ENCODE measurements at regions not wholly inside any gene's neighbourhood (a gene's known extent, or its start where the extent isn't known, plus 50 kb on each side); places are given as distances from the start of the nearest gene placed in this dataset.
A peak's percentile ranks its signal among the peaks of the same experiment; 100 is the strongest.
"Not testable (repeated sequence)": the region's sequence is repeated elsewhere in the genome, so short reads cannot be mapped to it uniquely, and the experiment has no call there.

- no peak for DNase-seq (ENCODE audit: low read depth, low spot score)
Observed at GRCh38 chr5:91963166-91963565, 580.0 kb upstream of the ARRDC3 start.

- peak; percentile 36 for DNase-seq (ENCODE audit: low read depth, low spot score)
Observed at GRCh38 chr5:91957666-91958065, 574.5 kb upstream of the ARRDC3 start.

DNA sequence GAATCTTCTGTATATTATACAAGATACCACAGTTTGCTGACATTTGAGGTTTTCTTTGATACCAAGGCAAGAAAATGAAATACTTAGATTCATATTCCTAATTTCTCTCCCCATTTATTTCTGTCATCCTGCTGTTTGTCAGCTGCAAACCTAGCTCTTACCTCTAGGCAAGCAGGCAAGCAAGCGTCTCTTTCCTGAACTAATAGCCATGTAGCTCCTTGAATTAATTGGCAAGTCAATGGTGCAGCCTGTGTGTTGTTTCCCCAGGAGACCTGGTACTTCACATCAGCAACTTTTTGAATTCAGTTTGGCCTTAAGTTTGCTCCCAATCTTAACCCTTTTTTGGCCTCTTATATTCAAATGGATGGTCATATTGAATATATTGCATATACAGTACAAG, 573.6 kb upstream of the ARRDC3 start:
- no peak for DNase-seq (ENCODE audit: low read depth, low spot score)

DNA sequence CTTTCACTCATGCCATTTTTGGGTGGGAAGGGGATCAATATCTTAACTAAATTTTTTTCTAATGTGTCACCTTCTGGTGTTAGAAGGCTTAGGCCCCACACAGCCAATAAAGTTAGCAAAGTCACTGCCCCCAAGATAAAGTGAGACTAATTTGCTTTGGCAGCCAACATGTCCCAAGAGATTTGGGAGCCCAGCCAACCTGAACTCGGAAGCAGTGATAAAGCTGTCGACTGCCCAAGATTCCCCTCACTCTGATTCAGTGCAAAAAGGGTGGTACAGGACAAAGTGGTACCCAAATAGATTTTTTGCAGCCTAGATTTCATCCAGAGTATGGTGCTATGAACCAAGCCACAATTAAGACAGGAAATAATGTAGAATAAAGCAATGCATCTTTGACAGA, 572.5 kb upstream of the ARRDC3 start:
- DNase-seq (ENCODE audit: low read depth, low spot score) = peak; percentile 58

- no peak for DNase-seq (ENCODE audit: low read depth, low spot score)
Observed at GRCh38 chr5:91954136-91954535, 571.0 kb upstream of the ARRDC3 start.

GRCh38 chr5:91950328-91950727, 567.2 kb upstream of the ARRDC3 start:
- DNase-seq (ENCODE audit: low read depth, low spot score) = no peak

DNA sequence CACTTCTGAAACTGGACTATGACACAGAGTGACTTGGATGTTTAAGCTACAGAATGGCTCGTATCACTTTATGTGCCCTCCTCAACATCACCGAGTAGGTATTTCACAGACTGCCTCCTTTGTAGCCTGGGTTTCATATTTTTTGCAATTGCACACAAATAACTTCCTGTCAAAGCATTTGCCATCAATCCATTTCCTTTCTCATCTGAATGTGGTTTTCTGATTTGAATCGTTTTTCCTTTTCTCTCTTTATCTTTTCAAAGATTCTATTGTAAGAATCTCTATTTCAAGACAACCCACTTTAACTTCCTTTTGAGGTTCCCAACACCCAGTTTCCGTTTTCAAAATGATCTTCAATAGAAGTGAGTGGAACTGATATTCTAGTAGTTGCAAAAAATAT, 563.8 kb upstream of the ARRDC3 start:
- DNase-seq (ENCODE audit: low read depth, low spot score) = no peak

- no peak for DNase-seq (ENCODE audit: low read depth, low spot score)
Observed at GRCh38 chr5:91941588-91941987, 558.5 kb upstream of the ARRDC3 start.

DNA sequence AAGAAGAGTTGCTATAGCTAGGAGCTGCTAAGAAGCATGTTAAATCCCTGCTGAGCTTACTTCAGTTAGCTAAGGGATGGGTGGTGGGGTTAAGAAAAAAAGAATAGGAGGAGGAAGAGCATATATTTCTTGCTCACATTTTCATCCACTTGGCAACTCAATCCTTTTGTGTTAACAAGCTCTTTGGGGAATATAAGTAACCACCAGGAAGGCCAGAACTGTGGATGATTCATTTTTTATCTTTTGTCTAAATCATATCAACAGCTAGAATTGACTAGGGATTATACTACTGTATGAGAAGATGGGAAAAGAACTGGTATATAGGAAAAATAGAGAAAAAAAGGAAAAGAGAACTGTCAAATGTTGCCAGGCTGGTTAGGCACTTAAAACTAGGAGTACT, 555.3 kb upstream of the ARRDC3 start:
- DNase-seq (ENCODE audit: low read depth, low spot score) = no peak

DNA sequence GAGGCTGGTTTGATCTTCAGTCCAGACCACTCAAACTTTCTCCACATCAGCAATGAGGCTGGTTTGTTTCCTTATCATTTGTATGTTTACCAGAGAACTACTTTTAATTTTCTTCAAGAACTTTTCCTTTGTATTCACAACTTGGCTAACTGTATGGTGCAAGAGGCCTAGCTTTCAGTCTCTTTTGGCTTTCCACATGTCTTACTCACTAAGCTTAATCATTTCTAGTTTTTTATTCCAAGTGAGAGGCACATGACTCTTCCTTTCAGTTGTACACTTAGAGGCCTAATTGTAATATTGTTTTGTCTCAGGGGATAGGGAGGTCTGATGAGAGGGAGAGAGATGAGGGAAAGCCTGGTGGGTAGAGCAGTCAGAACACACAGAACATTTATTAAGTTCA, 554.0 kb upstream of the ARRDC3 start:
- no peak for DNase-seq (ENCODE audit: low read depth, low spot score)

- DNase-seq (ENCODE audit: low read depth, low spot score) = no peak
Observed at GRCh38 chr5:91929522-91929817, 546.4 kb upstream of the ARRDC3 start.

DNA sequence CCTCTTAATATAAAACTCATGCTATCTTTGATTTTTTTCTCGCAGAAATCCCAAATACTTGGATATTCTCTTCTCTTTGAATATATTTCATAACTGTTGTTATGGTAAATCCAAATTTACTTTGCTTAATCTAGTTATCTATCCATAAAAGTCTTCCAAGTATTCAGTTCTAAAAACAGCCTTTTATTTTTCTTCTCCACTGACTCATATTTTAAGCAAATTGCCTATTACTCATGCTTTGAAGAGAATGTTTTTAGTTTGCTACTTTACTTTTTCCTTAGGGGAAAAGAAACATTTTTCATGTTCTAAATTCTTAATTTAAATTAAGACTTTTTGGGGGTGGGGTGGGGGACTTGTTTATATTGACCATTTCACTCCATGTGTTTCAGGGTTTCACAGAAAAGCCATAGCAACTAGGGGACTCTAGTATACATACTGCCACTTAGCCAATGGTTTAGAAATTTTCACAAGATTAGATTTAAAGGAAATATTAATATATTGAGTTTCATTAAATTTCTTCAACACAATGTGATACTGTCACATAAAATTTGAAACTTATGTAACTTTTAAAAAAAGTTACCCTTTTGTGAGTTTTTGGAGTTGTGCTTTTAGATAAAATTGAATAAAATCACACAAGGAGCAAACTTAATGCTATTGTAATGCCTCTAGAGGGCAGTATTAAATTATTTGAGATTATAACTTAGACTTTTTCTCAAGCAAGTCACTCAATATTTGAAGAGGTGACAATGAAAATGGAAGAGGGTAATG, 545.8 kb upstream of the ARRDC3 start:
- peak; percentile 32 for DNase-seq (ENCODE audit: low read depth, low spot score)

DNA sequence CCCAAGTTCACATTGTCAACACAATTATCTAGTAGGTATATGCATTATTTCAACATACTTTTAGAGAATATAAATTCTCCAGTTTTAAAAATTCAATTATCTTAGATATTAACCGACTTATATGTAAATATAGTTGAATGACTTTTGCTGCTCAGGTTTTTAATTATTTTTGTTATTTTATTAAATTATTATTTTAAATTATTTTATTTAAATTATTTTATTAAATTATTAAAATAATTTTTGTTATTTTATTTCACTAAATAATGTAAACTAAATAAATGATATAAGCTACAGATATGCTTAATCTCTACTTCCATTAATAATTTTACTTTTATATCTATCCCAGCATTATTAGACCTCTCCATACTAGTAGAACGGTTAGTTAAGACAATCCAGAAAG, 544.3 kb upstream of the ARRDC3 start:
- no peak for DNase-seq (ENCODE audit: low read depth, low spot score)

DNA sequence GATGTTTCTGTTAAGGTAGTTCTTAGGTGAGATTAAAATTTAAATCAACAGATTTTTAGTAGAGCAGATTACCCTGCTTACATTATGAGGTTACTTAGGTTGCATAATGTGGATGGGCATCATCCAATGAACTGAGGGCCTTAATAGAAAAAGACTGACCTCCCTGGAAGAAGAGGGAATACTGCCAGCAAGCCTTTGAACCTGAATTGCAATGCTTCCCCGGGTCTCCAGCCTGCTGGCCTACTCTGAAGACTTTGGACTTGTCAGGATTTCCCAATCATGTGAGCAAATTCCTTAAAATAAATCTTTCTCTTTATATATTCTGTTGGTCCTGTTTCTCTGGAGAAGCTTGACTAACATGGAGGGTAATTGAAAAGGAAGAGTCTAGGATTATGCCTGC, 542.1 kb upstream of the ARRDC3 start:
- DNase-seq (ENCODE audit: low read depth, low spot score) = no peak

GRCh38 chr5:91917037-91917814, 534.1 kb upstream of the ARRDC3 start:
- DNase-seq (ENCODE audit: low read depth, low spot score) = not testable (repeated sequence)

- DNase-seq (ENCODE audit: low read depth, low spot score) = no peak
Observed at GRCh38 chr5:91910655-91911054, 527.5 kb upstream of the ARRDC3 start.

DNA sequence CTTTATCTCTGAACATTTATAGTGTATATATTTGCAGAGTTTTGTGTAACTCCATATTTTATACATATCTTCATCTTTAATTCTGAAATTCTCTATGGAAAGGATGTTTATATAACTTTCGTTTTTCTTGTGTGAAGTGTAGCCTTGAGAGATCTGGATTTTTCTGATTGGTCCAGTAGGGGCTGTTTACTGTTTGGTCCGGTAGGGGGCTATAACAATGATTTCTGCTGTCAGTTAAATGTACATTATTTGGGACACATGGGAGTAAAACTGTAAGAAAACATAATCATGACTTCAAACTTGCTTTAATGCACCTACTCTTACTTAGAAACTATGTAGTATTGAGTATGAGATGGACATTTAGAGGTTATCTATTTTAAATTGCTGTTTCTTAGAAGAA, 527.1 kb upstream of the ARRDC3 start:
- DNase-seq (ENCODE audit: low read depth, low spot score) = no peak

GRCh38 chr5:91906494-91906893, 523.4 kb upstream of the ARRDC3 start:
- no peak for DNase-seq (ENCODE audit: low read depth, low spot score)

DNA sequence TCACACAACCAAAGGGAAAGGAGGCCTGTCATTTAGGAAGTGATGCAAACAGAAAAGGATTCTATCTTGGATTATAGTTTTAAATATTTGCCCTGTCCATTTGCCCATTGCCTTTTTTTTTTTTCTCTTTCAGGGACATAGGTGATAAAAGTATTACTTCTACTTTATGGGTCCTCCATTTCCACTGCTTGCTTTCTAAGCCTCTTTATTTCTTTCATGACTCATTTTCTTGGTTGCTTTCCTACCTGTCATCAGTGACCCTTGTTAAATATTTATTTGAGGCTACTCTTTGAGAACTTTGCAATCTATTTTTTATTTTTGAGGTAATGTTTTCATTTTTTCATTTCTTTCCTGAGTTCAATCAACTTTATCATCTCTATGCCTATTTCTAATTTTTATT, 522.9 kb upstream of the ARRDC3 start:
- no peak for DNase-seq (ENCODE audit: low read depth, low spot score)

DNA sequence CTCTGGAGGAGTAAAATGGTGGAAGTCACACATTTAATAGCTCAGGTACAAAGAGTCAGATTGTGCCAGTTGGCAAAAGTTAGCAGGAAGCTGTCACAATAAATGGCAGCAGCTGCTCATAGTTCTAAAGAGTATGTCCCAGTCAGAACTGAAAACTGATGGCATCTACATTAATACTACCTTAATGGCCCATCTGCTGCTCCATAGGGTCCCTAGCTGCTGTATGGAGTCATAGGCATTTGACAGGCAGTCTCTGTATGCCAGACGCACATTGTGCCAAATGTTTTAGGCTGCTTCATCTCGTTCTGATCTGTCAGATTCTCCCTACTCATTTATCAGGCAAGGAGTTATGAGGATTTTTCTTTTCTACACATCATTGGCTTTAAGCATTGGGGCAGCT, 515.8 kb upstream of the ARRDC3 start:
- no peak for DNase-seq (ENCODE audit: low read depth, low spot score)

DNA sequence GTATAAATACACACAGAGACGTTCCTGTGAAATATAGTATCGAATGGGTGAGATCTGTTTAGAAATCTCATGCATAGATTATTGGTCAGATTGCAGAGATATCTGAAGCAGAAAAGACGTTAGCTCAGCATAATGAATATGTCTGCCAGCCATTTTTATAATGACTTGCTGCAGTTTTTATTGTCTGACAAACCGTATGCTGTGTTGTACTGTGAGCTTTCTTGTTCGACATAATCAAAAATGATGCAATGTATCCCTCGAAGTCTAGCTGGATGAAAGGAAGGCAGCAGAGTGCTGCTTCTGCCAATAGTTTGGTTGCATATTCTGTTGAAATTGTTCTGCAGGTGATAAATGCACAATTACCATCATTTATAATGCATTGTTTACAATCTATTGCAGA, 514.9 kb upstream of the ARRDC3 start:
- no peak for DNase-seq (ENCODE audit: low read depth, low spot score)

GRCh38 chr5:91888810-91889209, 505.7 kb upstream of the ARRDC3 start:
- no peak for DNase-seq (ENCODE audit: low read depth, low spot score)
